A549 (cell line): ENCODE measurements at regions not wholly inside any gene's neighbourhood (a gene's known extent, or its start where the extent isn't known, plus 50 kb on each side); places are given as distances from the start of the nearest gene placed in this dataset.

Source experiments
- CEBPB ChIP-seq, 2 experiments: fragments of >200 bp in 1 of 2; sonication (Bioruptor Twin) in 1 of 2; formaldehyde crosslinking in 1 of 2; IDR thresholded peaks; 2 replicates each; pipeline ENCODE4 v1.6.1; 2012 to 2016
- EP300 ChIP-seq, 2 experiments: fragments of >200 bp; sonication (Bioruptor Twin); formaldehyde crosslinking; IDR thresholded peaks; 2 replicates in 1 of 2; 3 replicates in 1 of 2; pipeline ENCODE4 v1.6.1; 2016 to 2017
- MAZ ChIP-seq: fragments of 150-350 bp; IDR thresholded peaks from 2 replicates; pipeline ENCODE4 v1.6.1; 2014; ENCODE audit warnings: antibody characterized with exemption, low read depth, low read length, borderline replicate concordance
- POLR2A ChIP-seq: IDR thresholded peaks from 2 replicates; pipeline ENCODE4 v1.6.1; 2012; ENCODE audit warnings: mild to moderate bottlenecking, low read length
- RFX5 ChIP-seq: fragments of 450-650 bp; IDR thresholded peaks from 2 replicates; pipeline ENCODE4 v1.7.1; 2014; ENCODE audit warnings: antibody characterized with exemption, mild to moderate bottlenecking, moderate library complexity
- TF ChIP-seq, protein P1 (sequence below): IDR thresholded peaks from 2 replicates; pipeline ENCODE4 v1.6.1; 2012
- TF ChIP-seq, protein P2 (sequence below): fragments of 250-450 bp; sonication (Bioruptor Pico); IDR thresholded peaks from 2 replicates; pipeline ENCODE4 v1.5.0; 2021; ENCODE audit warnings: mild to moderate bottlenecking, moderate library complexity, borderline replicate concordance
- TF ChIP-seq, protein P3 (sequence below): fragments of >200 bp; sonication (Bioruptor Twin); formaldehyde crosslinking; IDR thresholded peaks from 3 replicates; pipeline ENCODE4 v1.5.1; 2016
- TF ChIP-seq, protein P4 (sequence below): IDR thresholded peaks from 2 replicates; pipeline ENCODE4 v1.6.1; 2012; ENCODE audit warnings: low read depth, borderline replicate concordance

DNA sequence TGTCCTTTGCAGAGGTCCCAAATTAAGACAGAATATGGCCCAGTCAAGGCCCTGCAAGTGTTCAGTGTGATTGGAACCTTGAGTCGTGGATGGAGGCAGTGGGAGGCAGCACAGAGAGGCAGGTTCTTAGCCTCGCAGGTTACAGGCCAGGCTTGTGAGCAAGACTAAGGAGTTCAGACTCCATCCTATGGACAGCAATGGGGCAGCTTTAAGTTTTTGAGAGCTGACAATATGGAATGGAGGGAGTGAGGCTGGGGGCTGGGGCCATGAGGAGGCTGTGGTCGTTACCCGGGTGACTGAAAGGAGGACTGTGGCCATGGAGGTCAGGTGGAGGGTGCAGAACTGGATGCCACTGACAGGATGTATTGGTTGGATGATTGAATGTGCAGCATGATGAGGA lies 74.1 kb upstream of the PRR23C start:
- TF ChIP-seq, protein P1, sequence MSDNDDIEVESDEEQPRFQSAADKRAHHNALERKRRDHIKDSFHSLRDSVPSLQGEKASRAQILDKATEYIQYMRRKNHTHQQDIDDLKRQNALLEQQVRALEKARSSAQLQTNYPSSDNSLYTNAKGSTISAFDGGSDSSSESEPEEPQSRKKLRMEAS: no peak
- TF ChIP-seq, protein P2, sequence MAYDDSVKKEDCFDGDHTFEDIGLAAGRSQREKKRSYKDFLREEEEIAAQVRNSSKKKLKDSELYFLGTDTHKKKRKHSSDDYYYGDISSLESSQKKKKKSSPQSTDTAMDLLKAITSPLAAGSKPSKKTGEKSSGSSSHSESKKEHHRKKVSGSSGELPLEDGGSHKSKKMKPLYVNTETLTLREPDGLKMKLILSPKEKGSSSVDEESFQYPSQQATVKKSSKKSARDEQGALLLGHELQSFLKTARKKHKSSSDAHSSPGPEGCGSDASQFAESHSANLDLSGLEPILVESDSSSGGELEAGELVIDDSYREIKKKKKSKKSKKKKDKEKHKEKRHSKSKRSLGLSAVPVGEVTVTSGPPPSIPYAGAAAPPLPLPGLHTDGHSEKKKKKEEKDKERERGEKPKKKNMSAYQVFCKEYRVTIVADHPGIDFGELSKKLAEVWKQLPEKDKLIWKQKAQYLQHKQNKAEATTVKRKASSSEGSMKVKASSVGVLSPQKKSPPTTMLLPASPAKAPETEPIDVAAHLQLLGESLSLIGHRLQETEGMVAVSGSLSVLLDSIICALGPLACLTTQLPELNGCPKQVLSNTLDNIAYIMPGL (CRISPR knock-in tag): no peak
- TF ChIP-seq, protein P3, sequence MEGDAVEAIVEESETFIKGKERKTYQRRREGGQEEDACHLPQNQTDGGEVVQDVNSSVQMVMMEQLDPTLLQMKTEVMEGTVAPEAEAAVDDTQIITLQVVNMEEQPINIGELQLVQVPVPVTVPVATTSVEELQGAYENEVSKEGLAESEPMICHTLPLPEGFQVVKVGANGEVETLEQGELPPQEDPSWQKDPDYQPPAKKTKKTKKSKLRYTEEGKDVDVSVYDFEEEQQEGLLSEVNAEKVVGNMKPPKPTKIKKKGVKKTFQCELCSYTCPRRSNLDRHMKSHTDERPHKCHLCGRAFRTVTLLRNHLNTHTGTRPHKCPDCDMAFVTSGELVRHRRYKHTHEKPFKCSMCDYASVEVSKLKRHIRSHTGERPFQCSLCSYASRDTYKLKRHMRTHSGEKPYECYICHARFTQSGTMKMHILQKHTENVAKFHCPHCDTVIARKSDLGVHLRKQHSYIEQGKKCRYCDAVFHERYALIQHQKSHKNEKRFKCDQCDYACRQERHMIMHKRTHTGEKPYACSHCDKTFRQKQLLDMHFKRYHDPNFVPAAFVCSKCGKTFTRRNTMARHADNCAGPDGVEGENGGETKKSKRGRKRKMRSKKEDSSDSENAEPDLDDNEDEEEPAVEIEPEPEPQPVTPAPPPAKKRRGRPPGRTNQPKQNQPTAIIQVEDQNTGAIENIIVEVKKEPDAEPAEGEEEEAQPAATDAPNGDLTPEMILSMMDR: no peak
- TF ChIP-seq EP300 (IDR thresholded peaks at IDR 0.05): no peak
- TF ChIP-seq RFX5: no peak
- TF ChIP-seq, protein P4, sequence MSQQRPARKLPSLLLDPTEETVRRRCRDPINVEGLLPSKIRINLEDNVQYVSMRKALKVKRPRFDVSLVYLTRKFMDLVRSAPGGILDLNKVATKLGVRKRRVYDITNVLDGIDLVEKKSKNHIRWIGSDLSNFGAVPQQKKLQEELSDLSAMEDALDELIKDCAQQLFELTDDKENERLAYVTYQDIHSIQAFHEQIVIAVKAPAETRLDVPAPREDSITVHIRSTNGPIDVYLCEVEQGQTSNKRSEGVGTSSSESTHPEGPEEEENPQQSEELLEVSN: no peak
- no peak for TF ChIP-seq POLR2A
- TF ChIP-seq CEBPB (IDR thresholded peaks at IDR 0.05): no peak
- TF ChIP-seq MAZ: no peak
